Cardiac fibroblast (primary cell): ENCODE measurements at regions not wholly inside any gene's neighbourhood (a gene's known extent, or its start where the extent isn't known, plus 50 kb on each side); places are given as distances from the start of the nearest gene placed in this dataset.
A peak's percentile ranks its signal among the peaks of the same experiment; 100 is the strongest.

ENCODE experiments used
- DNase-seq, 2 donors: peaks; one replicate each; pipeline versions ENCODE4 v3.0.0 to v3.0.0-alpha.2; 2010; ENCODE audit warnings: low read depth in 2 of 2
- H3K4me3 ChIP-seq, 2 donors: replicated peaks in 1 of 2; 1 replicate in 1 of 2; 2 replicates in 1 of 2; pipeline ENCODE4 v1.5.1; 2011; ENCODE audit warnings: low read depth in 2 of 2, low read length in 2 of 2, mild to moderate bottlenecking in 2 of 2, moderate library complexity in 1 of 2
- CTCF ChIP-seq: IDR thresholded peaks from one replicate; pipeline ENCODE4 v1.5.1; 2011; ENCODE audit warnings: low read depth, mild to moderate bottlenecking, low read length, inconsistent platforms

- peak in 1 of 2 donors; percentile 67 for DNase-seq
- no peak for TF ChIP-seq CTCF
- no peak overlapping the region for H3K4me3 ChIP-seq
These were observed 64.7 kb downstream of the ARRDC4 start for GRCh38 chr15:98025237-98025636.

GRCh38 chr15:98034731-98035130 lies 74.2 kb downstream of the ARRDC4 start:
- no peak overlapping the region for H3K4me3 ChIP-seq
- no peak for DNase-seq

GRCh38 chr15:98035134-98035533 lies 74.6 kb downstream of the ARRDC4 start:
- H3K4me3 ChIP-seq, result no peak overlapping the region
- no peak for DNase-seq
- no peak for TF ChIP-seq CTCF

More at GRCh38 chr15:98034731-98035130, 74.2 kb downstream of the ARRDC4 start:
- no peak for TF ChIP-seq CTCF

- no peak for TF ChIP-seq CTCF
- no peak for DNase-seq
- no peak overlapping the region for H3K4me3 ChIP-seq
These were observed 75.1 kb downstream of the ARRDC4 start for GRCh38 chr15:98035577-98036010.

GRCh38 chr15:98039596-98039995 lies 79.1 kb downstream of the ARRDC4 start:
- DNase-seq, result no peak
- no peak overlapping the region for H3K4me3 ChIP-seq
- TF ChIP-seq CTCF, result no peak

- no peak overlapping the region for H3K4me3 ChIP-seq
- no peak for TF ChIP-seq CTCF
These were observed 79.6 kb downstream of the ARRDC4 start for GRCh38 chr15:98040146-98040545.

More at GRCh38 chr15:98040146-98040545, 79.6 kb downstream of the ARRDC4 start:
- DNase-seq, result no peak
